Glutamatergic neuron (in vitro differentiated cells): ENCODE measurements at regions not wholly inside any gene's neighbourhood (a gene's known extent, or its start where the extent isn't known, plus 50 kb on each side); places are given as distances from the start of the nearest gene placed in this dataset.

Experiments used
- DNase-seq: peaks from one replicate; pipeline ENCODE4 v3.0.0; 2022
- H3K27ac Mint-ChIP-seq: one replicate; pipeline ENCODE4 v1.8.0; 2020; ENCODE audit warnings: mild to moderate bottlenecking, mixed read lengths, inconsistent platforms; ENCODE audit not compliant: unreplicated experiment
- H3K27me3 Mint-ChIP-seq: one replicate; pipeline ENCODE4 v1.8.0; 2020; ENCODE audit warnings: mild to moderate bottlenecking, moderate library complexity, mixed read lengths, inconsistent platforms; ENCODE audit not compliant: unreplicated experiment
- H3K36me3 Mint-ChIP-seq: one replicate; pipeline ENCODE4 v1.8.0; 2020; ENCODE audit warnings: mild to moderate bottlenecking, mixed read lengths, inconsistent platforms; ENCODE audit not compliant: unreplicated experiment
- H3K4me1 Mint-ChIP-seq: one replicate; pipeline ENCODE4 v1.8.0; 2020; ENCODE audit warnings: mild to moderate bottlenecking, low read depth, mixed read lengths, inconsistent platforms; ENCODE audit not compliant: unreplicated experiment
- H3K4me3 Mint-ChIP-seq: one replicate; pipeline ENCODE4 v1.8.0; 2020; ENCODE audit warnings: mild to moderate bottlenecking, mixed read lengths, inconsistent platforms; ENCODE audit not compliant: unreplicated experiment
- H3K9me3 Mint-ChIP-seq: one replicate; pipeline ENCODE4 v1.8.0; 2020; ENCODE audit warnings: mild to moderate bottlenecking, moderate library complexity, mixed read lengths, inconsistent platforms; ENCODE audit not compliant: unreplicated experiment
- CTCF ChIP-seq: fragments of 200-600 bp; sonication (generic); IDR thresholded peaks from one replicate; pipeline ENCODE4 v1.5.0; 2021; ENCODE audit not compliant: partially characterized antibody, unreplicated experiment

GRCh38 chr3:147222291-147222690, 184.1 kb downstream of the ZIC4 start:
- no peak for TF ChIP-seq CTCF
- H3K36me3 Mint-ChIP-seq: no peaks in the 10 kb centered on the region
- DNase-seq: no peak
- no peaks in the 10 kb centered on the region for H3K9me3 Mint-ChIP-seq
- H3K27me3 Mint-ChIP-seq: no peaks in the 10 kb centered on the region
- peaks cover 8% of the 10 kb centered on the region for H3K4me1 Mint-ChIP-seq
- no peak overlapping the region for H3K27ac Mint-ChIP-seq
- no peak overlapping the region for H3K4me3 Mint-ChIP-seq

- Mint-ChIP-seq H3K27me3 (no peaks in the 10 kb centered on the region), H3K4me1 (peaks cover 8% of the 10 kb centered on the region), H3K9me3 (no peaks in the 10 kb centered on the region), H3K4me3 (no peak overlapping the region), H3K36me3 (no peaks in the 10 kb centered on the region), H3K27ac (peak overlapping the region; percentile 67)
- no peak for TF ChIP-seq CTCF
- peak; percentile 52 for DNase-seq
Observed at GRCh38 chr3:147218965-147219364, 187.4 kb downstream of the ZIC4 start.

GRCh38 chr3:147216143-147216673, 190.1 kb downstream of the ZIC4 start:
- no peak for TF ChIP-seq CTCF
- Mint-ChIP-seq H3K27me3 (no peaks in the 10 kb centered on the region), H3K4me1 (peaks cover 8% of the 10 kb centered on the region), H3K27ac (no peak overlapping the region), H3K9me3 (peaks cover 1% of the 10 kb centered on the region), H3K36me3 (no peaks in the 10 kb centered on the region), H3K4me3 (no peak overlapping the region)
- no peak for DNase-seq

GRCh38 chr3:147215660-147216059, 190.7 kb downstream of the ZIC4 start:
- TF ChIP-seq CTCF: no peak
- H3K4me3 Mint-ChIP-seq: no peak overlapping the region
- H3K9me3 Mint-ChIP-seq: peaks cover 1% of the 10 kb centered on the region
- no peaks in the 10 kb centered on the region for H3K27me3 Mint-ChIP-seq
- no peak overlapping the region for H3K27ac Mint-ChIP-seq
- no peaks in the 10 kb centered on the region for H3K36me3 Mint-ChIP-seq
- DNase-seq: no peak
- peaks cover 8% of the 10 kb centered on the region for H3K4me1 Mint-ChIP-seq

- Mint-ChIP-seq H3K4me3 (no peak overlapping the region), H3K4me1 (no peaks in the 10 kb centered on the region), H3K9me3 (peaks cover 5% of the 10 kb centered on the region), H3K36me3 (peaks cover 6% of the 10 kb centered on the region), H3K27ac (no peak overlapping the region), H3K27me3 (no peaks in the 10 kb centered on the region)
- no peak for DNase-seq
- no peak for TF ChIP-seq CTCF
Observed at GRCh38 chr3:147213633-147214032, 192.7 kb downstream of the ZIC4 start.
